NT2/D1 (cell line): ENCODE measurements at regions not wholly inside any gene's neighbourhood (a gene's known extent, or its start where the extent isn't known, plus 50 kb on each side); places are given as distances from the start of the nearest gene placed in this dataset.

Experiments used
- SUZ12 ChIP-seq: IDR thresholded peaks from 2 replicates; pipeline ENCODE4 v1.6.1; 2011; ENCODE audit not compliant: insufficient read length, insufficient read depth; ENCODE audit errors: extremely low read depth
- YY1 ChIP-seq: IDR thresholded peaks from 2 replicates; pipeline ENCODE4 v1.6.1; 2011; ENCODE audit not compliant: insufficient read length, insufficient read depth
- ZNF274 ChIP-seq: IDR thresholded peaks from 2 replicates; pipeline ENCODE4 v1.6.1; 2011; ENCODE audit warnings: mild to moderate bottlenecking, low read depth, low read length

GRCh38 chr10:94102436-94102835 lies 108.7 kb downstream of the PLCE1 start:
- TF ChIP-seq ZNF274 = no peak
- TF ChIP-seq SUZ12 = no peak
- TF ChIP-seq YY1 = no peak
